ENCODE measurements at regions not wholly inside any gene's neighbourhood (a gene's known extent, or its start where the extent isn't known, plus 50 kb on each side); places are given as distances from the start of the nearest gene placed in this dataset.
A peak's percentile ranks its signal among the peaks of the same experiment; 100 is the strongest.

DNA sequence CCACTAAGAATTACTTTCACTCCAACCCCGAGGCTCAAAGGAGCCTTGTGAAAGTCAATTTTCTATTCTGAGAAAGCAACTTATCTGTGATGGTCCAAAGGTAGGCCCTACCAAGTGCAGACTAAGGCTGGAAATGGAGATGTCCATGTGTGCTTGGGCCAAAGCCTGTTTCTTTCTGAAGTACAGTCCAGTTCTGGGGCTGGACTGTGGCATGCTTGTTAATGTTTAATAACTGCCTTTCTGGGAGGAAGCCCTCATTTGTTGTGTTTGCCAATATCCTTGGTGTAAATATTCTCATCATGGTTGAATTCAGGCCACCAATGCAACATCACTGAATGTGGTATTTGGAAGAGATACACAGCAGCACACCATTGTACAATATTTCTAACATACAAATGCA is 182.3 kb upstream of the BCL6 start:
- no peak overlapping the region for H3K4me3 ChIP-seq (ENCODE audit: low read depth, low read length)
- in situ Hi-C loops (cut with HindIII; ENCODE audit: low sequenced_read_pairs): no loop called here
- no peak for DNase-seq (ENCODE audit: low read depth)
- TF ChIP-seq, protein P1, sequence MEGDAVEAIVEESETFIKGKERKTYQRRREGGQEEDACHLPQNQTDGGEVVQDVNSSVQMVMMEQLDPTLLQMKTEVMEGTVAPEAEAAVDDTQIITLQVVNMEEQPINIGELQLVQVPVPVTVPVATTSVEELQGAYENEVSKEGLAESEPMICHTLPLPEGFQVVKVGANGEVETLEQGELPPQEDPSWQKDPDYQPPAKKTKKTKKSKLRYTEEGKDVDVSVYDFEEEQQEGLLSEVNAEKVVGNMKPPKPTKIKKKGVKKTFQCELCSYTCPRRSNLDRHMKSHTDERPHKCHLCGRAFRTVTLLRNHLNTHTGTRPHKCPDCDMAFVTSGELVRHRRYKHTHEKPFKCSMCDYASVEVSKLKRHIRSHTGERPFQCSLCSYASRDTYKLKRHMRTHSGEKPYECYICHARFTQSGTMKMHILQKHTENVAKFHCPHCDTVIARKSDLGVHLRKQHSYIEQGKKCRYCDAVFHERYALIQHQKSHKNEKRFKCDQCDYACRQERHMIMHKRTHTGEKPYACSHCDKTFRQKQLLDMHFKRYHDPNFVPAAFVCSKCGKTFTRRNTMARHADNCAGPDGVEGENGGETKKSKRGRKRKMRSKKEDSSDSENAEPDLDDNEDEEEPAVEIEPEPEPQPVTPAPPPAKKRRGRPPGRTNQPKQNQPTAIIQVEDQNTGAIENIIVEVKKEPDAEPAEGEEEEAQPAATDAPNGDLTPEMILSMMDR (IDR thresholded peaks at IDR 0.05; ENCODE audit: low read depth, low read length, missing control alignments): no peak

DNA sequence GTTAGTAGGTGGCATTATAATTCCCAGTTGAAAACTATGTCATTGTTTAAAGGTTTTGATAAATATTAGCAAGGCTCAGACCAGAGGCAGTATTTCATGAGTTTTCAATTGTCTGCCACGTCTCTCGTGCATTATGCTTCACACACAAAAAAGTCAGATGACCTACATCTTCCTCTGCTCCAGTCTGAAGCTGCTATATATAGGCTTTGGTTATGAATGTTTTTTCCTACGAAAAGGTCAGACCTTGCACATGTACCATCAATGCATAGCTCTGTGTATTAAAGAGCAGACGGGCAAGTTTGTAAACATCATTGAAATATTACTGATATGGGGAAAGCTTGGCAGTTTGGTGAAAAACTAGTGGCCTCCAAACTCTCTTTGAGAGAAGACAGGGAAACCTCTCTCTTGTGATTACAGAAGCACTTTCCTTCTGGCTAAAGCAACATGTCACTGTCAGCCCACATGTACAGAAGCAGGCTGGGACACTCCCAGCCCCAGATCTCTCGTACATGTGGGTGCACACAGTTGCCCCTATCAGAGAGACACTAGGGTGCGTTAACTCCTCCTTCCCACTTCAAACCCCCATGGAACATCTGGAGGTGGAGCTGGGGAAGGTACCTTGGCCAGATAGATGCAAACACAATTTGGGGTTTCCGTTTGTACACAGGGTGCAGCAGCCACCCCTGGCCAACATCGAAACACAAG is 184.0 kb upstream of the BCL6 start:
- H3K4me3 ChIP-seq (ENCODE audit: low read depth, low read length): no peak overlapping the region
- in situ Hi-C loops (cut with HindIII; ENCODE audit: low sequenced_read_pairs): no loop called here
- TF ChIP-seq, protein P1 (IDR thresholded peaks at IDR 0.05; ENCODE audit: low read depth, low read length, missing control alignments): no peak
- no peak for DNase-seq (ENCODE audit: low read depth)

DNA sequence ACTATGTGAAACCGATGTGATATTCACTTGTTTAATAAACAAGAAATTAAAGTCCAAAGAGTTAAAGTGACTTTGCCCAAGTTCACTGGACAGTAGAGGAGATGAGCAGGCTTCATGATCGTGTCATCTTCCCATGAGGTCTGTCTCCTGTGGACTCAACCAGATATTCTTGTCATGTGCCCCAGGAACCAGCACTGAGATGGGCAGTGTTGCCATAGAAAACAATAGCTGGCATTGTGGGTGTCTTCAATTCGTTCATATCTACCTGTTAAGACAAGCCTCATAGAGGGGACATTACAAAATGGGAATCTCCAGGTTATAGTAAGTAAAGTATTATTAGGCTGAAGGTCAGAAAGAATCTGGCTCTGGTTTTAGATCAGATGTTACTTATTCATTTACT is 184.8 kb upstream of the BCL6 start:
- DNase-seq (ENCODE audit: low read depth): no peak
- no peak overlapping the region for H3K4me3 ChIP-seq (ENCODE audit: low read depth, low read length)
- TF ChIP-seq, protein P1 (IDR thresholded peaks at IDR 0.05; ENCODE audit: low read depth, low read length, missing control alignments): no peak
- in situ Hi-C loops (cut with HindIII; ENCODE audit: low sequenced_read_pairs): no loop called here

DNA sequence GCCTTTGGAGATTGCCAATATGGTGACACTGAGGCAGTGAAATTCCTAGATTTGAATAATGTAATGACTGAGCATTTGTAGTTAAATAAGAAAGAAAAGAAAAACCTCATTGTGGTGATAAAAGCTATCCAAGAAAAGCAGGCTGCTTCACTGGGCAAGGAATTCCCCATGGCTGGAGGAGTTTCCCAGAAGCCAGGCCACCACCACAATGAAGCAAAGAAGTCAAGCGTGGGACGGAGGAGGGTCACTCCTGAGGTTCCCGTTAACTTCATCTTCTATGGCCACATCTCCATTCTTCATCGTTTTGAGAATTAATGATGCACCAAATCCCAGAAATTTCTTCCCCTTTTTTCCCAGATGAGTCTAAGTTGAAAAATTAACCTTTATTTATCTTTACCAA is 185.8 kb upstream of the BCL6 start:
- H3K4me3 ChIP-seq (ENCODE audit: low read depth, low read length): no peak overlapping the region
- in situ Hi-C loops (cut with HindIII; ENCODE audit: low sequenced_read_pairs): no loop called here
- TF ChIP-seq, protein P1 (IDR thresholded peaks at IDR 0.05; ENCODE audit: low read depth, low read length, missing control alignments): no peak
- peak; percentile 39 for DNase-seq (ENCODE audit: low read depth)

DNA sequence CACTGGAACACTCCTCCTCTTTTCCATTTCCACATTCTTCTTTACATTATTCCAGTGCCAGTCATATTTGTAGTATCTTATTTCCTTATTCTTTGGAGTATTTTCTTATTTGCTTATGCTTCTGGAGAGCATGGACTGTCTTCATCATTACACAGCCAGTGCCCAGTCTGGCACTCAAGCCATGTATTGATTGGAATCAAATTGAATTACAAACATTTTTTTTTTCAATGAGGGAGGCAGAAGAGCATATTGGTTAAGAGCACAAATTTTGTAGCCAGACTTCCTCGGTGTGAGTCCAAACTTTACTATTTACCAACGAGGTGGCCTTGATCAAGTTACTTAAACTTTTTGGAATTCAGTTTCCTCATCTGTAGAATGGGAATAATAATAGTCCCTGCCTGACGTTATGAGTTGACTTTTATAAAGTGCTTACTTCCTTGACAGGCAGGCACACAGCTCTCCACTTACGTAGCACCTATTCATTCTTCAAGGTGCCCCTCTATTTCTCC is 186.6 kb upstream of the BCL6 start:
- no peak for DNase-seq (ENCODE audit: low read depth)
- in situ Hi-C loops (cut with HindIII; ENCODE audit: low sequenced_read_pairs): no loop called here
- TF ChIP-seq, protein P1 (IDR thresholded peaks at IDR 0.05; ENCODE audit: low read depth, low read length, missing control alignments): no peak
- H3K4me3 ChIP-seq (ENCODE audit: low read depth, low read length): no peak overlapping the region

DNA sequence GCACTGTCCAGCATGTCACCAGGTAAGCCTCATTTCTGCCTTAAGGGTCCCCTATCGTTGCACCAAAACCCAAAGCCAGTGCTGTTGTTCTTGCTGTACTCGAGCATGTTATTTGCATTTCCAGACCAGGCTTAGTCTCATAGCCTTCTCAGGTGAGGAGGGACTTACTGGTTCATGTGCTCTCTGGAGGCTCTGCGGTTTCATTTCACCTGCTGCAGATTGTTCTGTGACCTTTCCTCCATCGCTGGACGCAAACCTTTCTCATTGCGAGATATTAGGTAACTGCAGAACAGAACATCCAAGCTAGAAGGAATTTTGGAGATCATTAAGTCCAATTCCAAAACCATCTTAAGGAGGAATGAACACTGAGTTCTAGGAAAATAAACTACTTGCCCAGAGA is 187.3 kb upstream of the BCL6 start:
- DNase-seq (ENCODE audit: low read depth): no peak
- H3K4me3 ChIP-seq (ENCODE audit: low read depth, low read length): no peak overlapping the region
- TF ChIP-seq, protein P1 (IDR thresholded peaks at IDR 0.05; ENCODE audit: low read depth, low read length, missing control alignments): no peak
- in situ Hi-C loops (cut with HindIII; ENCODE audit: low sequenced_read_pairs): no loop called here

Data from astrocyte of the cerebellum (primary cell).